ENCODE measurements at regions not wholly inside any gene's neighbourhood (a gene's known extent, or its start where the extent isn't known, plus 50 kb on each side); places are given as distances from the start of the nearest gene placed in this dataset.

DNA sequence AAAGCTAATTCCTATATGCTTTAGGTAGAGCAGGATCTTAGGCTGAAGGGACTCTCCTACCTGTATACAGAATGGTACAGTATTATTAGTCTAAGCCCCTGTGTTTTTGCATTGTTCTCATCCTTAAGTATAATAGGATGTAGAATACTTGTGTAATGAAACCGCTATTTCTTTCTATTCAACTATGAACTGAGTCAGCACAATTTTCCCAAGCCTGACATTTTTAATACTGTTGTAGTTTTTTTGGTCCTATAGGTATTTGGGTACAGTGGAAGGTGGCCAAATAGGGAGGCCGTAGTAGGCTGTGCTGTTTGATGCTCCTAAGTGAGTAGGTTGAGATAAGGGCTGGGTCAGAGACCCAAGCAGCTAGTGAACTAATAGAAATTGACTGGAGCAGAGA lies 205.1 kb downstream of the MACC1 start:
- Histone ChIP-seq H3K27ac (no peak overlapping the region), H3K27me3 (no peaks in the 10 kb centered on the region), H3K4me3 (no peak overlapping the region), H3K9me3 (no peaks in the 10 kb centered on the region), H3K4me1 (no peaks in the 10 kb centered on the region), H3K36me3 (no peaks in the 10 kb centered on the region)
- intact Hi-C loops (cut with DNase I; ENCODE audit: low total_unique reads): no loop called here
- DNase-seq (ENCODE audit: low spot score in 2 of 2): no peak
- TF ChIP-seq, protein P1, sequence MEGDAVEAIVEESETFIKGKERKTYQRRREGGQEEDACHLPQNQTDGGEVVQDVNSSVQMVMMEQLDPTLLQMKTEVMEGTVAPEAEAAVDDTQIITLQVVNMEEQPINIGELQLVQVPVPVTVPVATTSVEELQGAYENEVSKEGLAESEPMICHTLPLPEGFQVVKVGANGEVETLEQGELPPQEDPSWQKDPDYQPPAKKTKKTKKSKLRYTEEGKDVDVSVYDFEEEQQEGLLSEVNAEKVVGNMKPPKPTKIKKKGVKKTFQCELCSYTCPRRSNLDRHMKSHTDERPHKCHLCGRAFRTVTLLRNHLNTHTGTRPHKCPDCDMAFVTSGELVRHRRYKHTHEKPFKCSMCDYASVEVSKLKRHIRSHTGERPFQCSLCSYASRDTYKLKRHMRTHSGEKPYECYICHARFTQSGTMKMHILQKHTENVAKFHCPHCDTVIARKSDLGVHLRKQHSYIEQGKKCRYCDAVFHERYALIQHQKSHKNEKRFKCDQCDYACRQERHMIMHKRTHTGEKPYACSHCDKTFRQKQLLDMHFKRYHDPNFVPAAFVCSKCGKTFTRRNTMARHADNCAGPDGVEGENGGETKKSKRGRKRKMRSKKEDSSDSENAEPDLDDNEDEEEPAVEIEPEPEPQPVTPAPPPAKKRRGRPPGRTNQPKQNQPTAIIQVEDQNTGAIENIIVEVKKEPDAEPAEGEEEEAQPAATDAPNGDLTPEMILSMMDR (IDR thresholded peaks at IDR 0.05): no peak
- TF ChIP-seq POLR2A (IDR thresholded peaks at IDR 0.05) (no peak), POLR2AphosphoS5 (IDR thresholded peaks at IDR 0.05) (no peak)

DNA sequence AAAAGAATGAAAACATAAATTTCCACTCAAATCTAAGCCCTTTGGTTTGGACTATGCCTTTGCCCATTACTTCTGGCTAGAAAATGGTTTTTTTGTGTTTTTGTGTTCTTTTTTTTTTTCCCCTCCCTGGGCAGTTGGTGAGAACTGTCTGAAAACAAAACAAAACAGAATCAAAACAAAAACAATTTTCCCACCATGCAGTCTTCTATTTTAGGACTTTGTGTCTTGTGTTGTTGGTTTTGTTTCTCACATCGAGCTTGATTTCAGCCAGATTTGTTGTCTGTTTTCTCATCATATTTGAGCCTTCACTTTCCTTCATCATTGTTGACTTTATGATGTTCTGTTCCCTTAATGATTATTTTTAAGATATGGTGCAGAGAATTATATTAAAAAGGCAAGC lies 206.3 kb downstream of the MACC1 start:
- intact Hi-C loops (cut with DNase I; ENCODE audit: low total_unique reads): no loop called here
- no peaks in the 10 kb centered on the region for H3K36me3 ChIP-seq
- H3K27me3 ChIP-seq: no peaks in the 10 kb centered on the region
- no peak overlapping the region for H3K4me3 ChIP-seq
- H3K9me3 ChIP-seq: no peaks in the 10 kb centered on the region
- no peaks in the 10 kb centered on the region for H3K4me1 ChIP-seq
- no peak overlapping the region for H3K27ac ChIP-seq
- TF ChIP-seq POLR2AphosphoS5 (IDR thresholded peaks at IDR 0.05): no peak
- TF ChIP-seq, protein P1 (IDR thresholded peaks at IDR 0.05): no peak
- TF ChIP-seq POLR2A (IDR thresholded peaks at IDR 0.05): no peak
- DNase-seq (ENCODE audit: low spot score in 2 of 2): no peak

DNA sequence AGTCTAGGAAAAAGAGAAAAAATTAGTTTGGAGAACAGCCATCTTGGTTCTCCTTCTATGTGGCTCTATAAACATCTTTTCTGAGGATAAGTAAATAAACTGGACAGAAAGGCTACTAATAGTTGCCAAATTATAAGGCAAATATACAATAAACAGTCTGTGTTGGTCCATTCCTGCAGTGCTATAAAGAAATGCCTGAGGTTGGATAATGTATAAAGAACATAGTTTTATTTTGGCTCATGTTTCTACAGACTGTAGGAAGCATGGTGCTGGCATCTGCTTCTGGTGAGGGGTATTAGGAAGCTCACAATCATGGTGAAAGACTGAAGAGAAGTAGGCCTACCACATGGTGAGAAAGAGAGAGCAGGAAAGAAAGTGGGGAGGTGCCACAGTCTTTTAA lies 209.7 kb downstream of the MACC1 start:
- TF ChIP-seq POLR2A (IDR thresholded peaks at IDR 0.05): no peak
- TF ChIP-seq, protein P1 (IDR thresholded peaks at IDR 0.05): no peak
- H3K27me3 ChIP-seq: no peaks in the 10 kb centered on the region
- DNase-seq (ENCODE audit: low spot score in 2 of 2): no peak
- no peaks in the 10 kb centered on the region for H3K36me3 ChIP-seq
- intact Hi-C loops (cut with DNase I; ENCODE audit: low total_unique reads): no loop called here
- H3K4me1 ChIP-seq: no peaks in the 10 kb centered on the region
- H3K9me3 ChIP-seq: no peaks in the 10 kb centered on the region
- no peak overlapping the region for H3K4me3 ChIP-seq
- no peak overlapping the region for H3K27ac ChIP-seq

DNA sequence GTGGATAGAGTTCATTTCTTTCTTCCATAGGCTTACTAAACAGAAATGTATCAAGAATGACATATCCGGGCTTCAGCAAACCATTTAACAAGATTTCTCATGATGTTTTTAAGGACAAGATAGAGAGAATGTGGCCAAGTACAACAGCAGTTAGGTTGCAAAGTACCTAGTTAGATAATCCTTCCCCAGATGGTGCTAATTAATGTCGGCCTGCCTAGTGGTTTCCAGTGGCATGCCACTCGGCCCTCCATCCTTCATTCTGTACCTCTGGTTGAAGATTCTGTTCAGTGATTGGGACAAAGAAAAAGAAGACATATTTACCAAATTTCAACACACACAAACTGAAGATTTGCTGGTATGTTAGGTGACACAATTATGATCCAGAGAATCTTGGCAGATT lies 212.1 kb downstream of the MACC1 start:
- intact Hi-C loops (cut with DNase I; ENCODE audit: low total_unique reads): no loop called here
- DNase-seq (ENCODE audit: low spot score in 2 of 2): no peak
- Histone ChIP-seq H3K27ac (no peak overlapping the region), H3K4me3 (no peak overlapping the region), H3K4me1 (no peaks in the 10 kb centered on the region), H3K36me3 (no peaks in the 10 kb centered on the region), H3K9me3 (no peaks in the 10 kb centered on the region), H3K27me3 (no peaks in the 10 kb centered on the region)
- TF ChIP-seq, protein P1 (IDR thresholded peaks at IDR 0.05): no peak
- TF ChIP-seq POLR2A (IDR thresholded peaks at IDR 0.05) (no peak), POLR2AphosphoS5 (IDR thresholded peaks at IDR 0.05) (no peak)

DNA sequence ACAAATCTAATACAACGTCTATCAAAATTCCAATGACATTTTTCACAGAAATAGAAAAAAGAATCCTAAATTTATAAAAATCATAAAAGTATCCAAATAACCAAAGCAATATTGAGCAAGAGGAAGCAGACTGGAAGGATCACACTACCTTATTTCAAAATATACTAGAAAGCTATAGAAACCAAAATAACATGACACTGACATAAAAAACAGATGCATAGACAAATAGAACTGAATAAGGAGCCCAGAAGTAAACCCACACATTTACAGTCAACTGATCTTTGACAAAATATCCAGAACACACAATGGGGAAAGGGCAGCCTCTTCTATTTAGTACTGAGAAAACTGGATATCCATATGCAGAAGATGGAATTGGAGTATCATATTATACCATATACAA lies 217.5 kb downstream of the MACC1 start:
- Histone ChIP-seq H3K9me3 (no peaks in the 10 kb centered on the region), H3K4me3 (no peak overlapping the region), H3K36me3 (no peaks in the 10 kb centered on the region), H3K27me3 (no peaks in the 10 kb centered on the region), H3K4me1 (no peaks in the 10 kb centered on the region), H3K27ac (no peak overlapping the region)
- intact Hi-C loops (cut with DNase I; ENCODE audit: low total_unique reads): no loop called here
- TF ChIP-seq POLR2A (IDR thresholded peaks at IDR 0.05): no peak
- TF ChIP-seq, protein P1 (IDR thresholded peaks at IDR 0.05): no peak
- TF ChIP-seq POLR2AphosphoS5 (IDR thresholded peaks at IDR 0.05): no peak
- DNase-seq (ENCODE audit: low spot score in 2 of 2): no peak
